8988T (cell line): ENCODE measurements at regions not wholly inside any gene's neighbourhood (a gene's known extent, or its start where the extent isn't known, plus 50 kb on each side); places are given as distances from the start of the nearest gene placed in this dataset.

Experiments
- DNase-seq: peaks from one replicate; pipeline ENCODE4 v3.0.0; 2011

GRCh38 chr11:23974051-23974450 lies 522.8 kb upstream of the LUZP2 start:
- DNase-seq = no peak

GRCh38 chr11:23974601-23975000 lies 522.3 kb upstream of the LUZP2 start:
- DNase-seq = no peak

GRCh38 chr11:23976426-23976825 lies 520.4 kb upstream of the LUZP2 start:
- no peak for DNase-seq

- no peak for DNase-seq
Measured at GRCh38 chr11:23976841-23977271, 520.0 kb upstream of the LUZP2 start.

- no peak for DNase-seq
Measured at GRCh38 chr11:23988381-23989006, 508.4 kb upstream of the LUZP2 start.

GRCh38 chr11:23990346-23991164 lies 506.3 kb upstream of the LUZP2 start:
- DNase-seq = no peak

- DNase-seq = no peak
Measured at GRCh38 chr11:23991165-23991539, 505.7 kb upstream of the LUZP2 start.

- no peak for DNase-seq
Measured at GRCh38 chr11:23995891-23996290, 501.0 kb upstream of the LUZP2 start.

- no peak for DNase-seq
Measured at GRCh38 chr11:23997356-23997755, 499.5 kb upstream of the LUZP2 start.

- no peak for DNase-seq
Measured at GRCh38 chr11:24005202-24005876, 491.5 kb upstream of the LUZP2 start.

GRCh38 chr11:24043842-24044241 lies 453.0 kb upstream of the LUZP2 start:
- DNase-seq = no peak

- no peak for DNase-seq
Measured at GRCh38 chr11:24046731-24047130, 450.1 kb upstream of the LUZP2 start.

GRCh38 chr11:24056051-24056450 lies 440.8 kb upstream of the LUZP2 start:
- DNase-seq = no peak

- DNase-seq = no peak
Measured at GRCh38 chr11:24060125-24060524, 436.7 kb upstream of the LUZP2 start.

GRCh38 chr11:24064309-24064903 lies 432.4 kb upstream of the LUZP2 start:
- no peak for DNase-seq

GRCh38 chr11:24068197-24068596 lies 428.7 kb upstream of the LUZP2 start:
- DNase-seq = no peak

- no peak for DNase-seq
Measured at GRCh38 chr11:24070435-24070834, 426.4 kb upstream of the LUZP2 start.

- DNase-seq = no peak
Measured at GRCh38 chr11:24078018-24078417, 418.8 kb upstream of the LUZP2 start.

- DNase-seq = no peak
Measured at GRCh38 chr11:24082241-24082640, 414.6 kb upstream of the LUZP2 start.

- no peak for DNase-seq
Measured at GRCh38 chr11:24082860-24083259, 414.0 kb upstream of the LUZP2 start.

GRCh38 chr11:24084956-24085355 lies 411.9 kb upstream of the LUZP2 start:
- DNase-seq = no peak

GRCh38 chr11:24086921-24087320 lies 409.9 kb upstream of the LUZP2 start:
- no peak for DNase-seq

GRCh38 chr11:24091594-24091993 lies 405.3 kb upstream of the LUZP2 start:
- DNase-seq = no peak

- DNase-seq = no peak
Measured at GRCh38 chr11:24093375-24093774, 403.5 kb upstream of the LUZP2 start.
